H9 (cell line): ENCODE measurements at regions not wholly inside any gene's neighbourhood (a gene's known extent, or its start where the extent isn't known, plus 50 kb on each side); places are given as distances from the start of the nearest gene placed in this dataset.

ENCODE experiments used
- DNase-seq: peaks from one replicate; pipeline ENCODE4 v3.0.0-alpha.2; 2017
- H2AFZ ChIP-seq: one replicate; pipeline ENCODE4 v1.6.1; 2013; ENCODE audit warnings: mild to moderate bottlenecking, low read length, control low read depth, moderate library complexity
- H2AK5ac ChIP-seq: 2 replicates; pipeline ENCODE4 v1.6.1; 2013; ENCODE audit warnings: low read length, control low read depth, mixed read lengths; ENCODE audit not compliant: insufficient read length
- H2BK120ac ChIP-seq: one replicate; pipeline ENCODE4 v1.6.1; 2013; ENCODE audit warnings: low read depth, mild to moderate bottlenecking, low read length, control low read depth, inconsistent platforms; ENCODE audit not compliant: poor library complexity, severe bottlenecking
- H2BK12ac ChIP-seq: 2 replicates; pipeline ENCODE4 v1.6.1; 2013; ENCODE audit warnings: low read length, control low read depth, mixed read lengths, low read depth; ENCODE audit not compliant: insufficient read length
- H2BK15ac ChIP-seq: 2 replicates; pipeline ENCODE4 v1.6.1; 2013; ENCODE audit warnings: low read depth, low read length, control low read depth
- H2BK20ac ChIP-seq: one replicate; pipeline ENCODE4 v1.6.1; 2013; ENCODE audit warnings: low read depth, mild to moderate bottlenecking, low read length, control low read depth, inconsistent platforms; ENCODE audit not compliant: poor library complexity, severe bottlenecking
- H2BK5ac ChIP-seq: 2 replicates; pipeline ENCODE4 v1.6.1; 2013; ENCODE audit warnings: low read length, control low read depth, mixed read lengths; ENCODE audit not compliant: insufficient read length
- H3K14ac ChIP-seq: 2 replicates; pipeline ENCODE4 v1.6.1; 2013; ENCODE audit warnings: low read length, control low read depth; ENCODE audit not compliant: insufficient read depth
- H3K18ac ChIP-seq: 2 replicates; pipeline ENCODE4 v1.6.1; 2013; ENCODE audit warnings: low read depth, mild to moderate bottlenecking, mixed read lengths, low read length, control low read depth; ENCODE audit not compliant: insufficient read length
- H3K23ac ChIP-seq: 2 replicates; pipeline ENCODE4 v1.6.1; 2013; ENCODE audit warnings: low read length, control low read depth, mixed read lengths, low read depth; ENCODE audit not compliant: insufficient read length
- H3K23me2 ChIP-seq: 2 replicates; pipeline ENCODE4 v1.6.1; 2013; ENCODE audit warnings: low read depth, mild to moderate bottlenecking, mixed read lengths, low read length, control low read depth; ENCODE audit not compliant: insufficient read length, poor library complexity, severe bottlenecking
- H3K27ac ChIP-seq: 2 replicates; pipeline ENCODE4 v1.5.1; 2013; ENCODE audit warnings: low read length, control low read depth, mixed read lengths, low read depth; ENCODE audit not compliant: insufficient read length
- H3K27me3 ChIP-seq: 2 replicates; pipeline ENCODE4 v1.6.1; 2013; ENCODE audit warnings: low read length, control low read depth, inconsistent platforms; ENCODE audit not compliant: insufficient read depth
- H3K4ac ChIP-seq: 2 replicates; pipeline ENCODE4 v1.6.1; 2013; ENCODE audit warnings: low read depth, mild to moderate bottlenecking, control low read depth, inconsistent platforms, low read length, moderate library complexity
- H3K4me1 ChIP-seq: 2 replicates; pipeline ENCODE4 v1.6.1; 2013; ENCODE audit warnings: low read length, control low read depth, inconsistent platforms; ENCODE audit not compliant: insufficient read depth
- H3K4me2 ChIP-seq: 2 replicates; pipeline ENCODE4 v1.6.1; 2013; ENCODE audit warnings: low read length, control low read depth, mixed read lengths; ENCODE audit not compliant: insufficient read length, insufficient read depth
- H3K56ac ChIP-seq: 2 replicates; pipeline ENCODE4 v1.6.1; 2013; ENCODE audit warnings: low read depth, mild to moderate bottlenecking, mixed read lengths, low read length, control low read depth; ENCODE audit not compliant: insufficient read length
- H3K79me1 ChIP-seq: 2 replicates; pipeline ENCODE4 v1.6.1; 2013; ENCODE audit warnings: low read depth, mild to moderate bottlenecking, moderate library complexity, low read length, control low read depth, inconsistent platforms; ENCODE audit not compliant: insufficient read depth, poor library complexity, severe bottlenecking
- H3K79me2 ChIP-seq: 2 replicates; pipeline ENCODE4 v1.6.1; 2013; ENCODE audit warnings: low read length, control low read depth, inconsistent platforms; ENCODE audit not compliant: insufficient read depth
- H3K9ac ChIP-seq: 2 replicates; pipeline ENCODE4 v1.6.1; 2013; ENCODE audit warnings: low read length, control low read depth, mixed read lengths; ENCODE audit not compliant: insufficient read length; ENCODE audit errors: extremely low read depth
- H3K9me3 ChIP-seq: one replicate; pipeline ENCODE4 v1.6.1; 2013; ENCODE audit warnings: low read depth, low read length, inconsistent platforms; ENCODE audit not compliant: control insufficient read depth
- H3T11ph ChIP-seq: one replicate; pipeline ENCODE4 v1.6.1; 2013; ENCODE audit warnings: mild to moderate bottlenecking, low read length, control low read depth, inconsistent platforms
- H4K20me1 ChIP-seq: one replicate; pipeline ENCODE4 v1.6.1; 2013; ENCODE audit not compliant: control insufficient read depth, insufficient read length, insufficient read depth
- H4K5ac ChIP-seq: 2 replicates; pipeline ENCODE4 v1.6.1; 2013; ENCODE audit warnings: low read depth, mild to moderate bottlenecking, mixed read lengths, low read length, control low read depth; ENCODE audit not compliant: insufficient read length
- H4K8ac ChIP-seq: replicated peaks from 2 replicates; pipeline ENCODE4 v1.6.1; 2013; ENCODE audit warnings: low read length, control low read depth, mixed read lengths, low read depth; ENCODE audit not compliant: insufficient read length
- H4K91ac ChIP-seq: 2 replicates; pipeline ENCODE4 v1.6.1; 2013; ENCODE audit warnings: low read depth, mild to moderate bottlenecking, moderate library complexity, mixed read lengths, low read length, control low read depth; ENCODE audit not compliant: insufficient read length
- H3K27ac Mint-ChIP-seq, 3 experiments: 2 replicates in 2 of 3; 3 replicates in 1 of 3; pipeline ENCODE4 v1.8.0; 2020 to 2021; ENCODE audit warnings: mixed read lengths in 3 of 3, mild to moderate bottlenecking in 1 of 3, moderate library complexity in 1 of 3
- H3K27me3 Mint-ChIP-seq: 2 replicates; pipeline ENCODE4 v1.8.0; 2021; ENCODE audit warnings: low read depth, mild to moderate bottlenecking, moderate library complexity, mixed read lengths
- H3K36me3 Mint-ChIP-seq, 3 experiments: 2 replicates in 2 of 3; 3 replicates in 1 of 3; pipeline ENCODE4 v1.8.0; 2020 to 2021; ENCODE audit warnings: low read depth in 3 of 3, mixed read lengths in 3 of 3; ENCODE audit not compliant: insufficient read depth in 1 of 3
- H3K4me1 Mint-ChIP-seq, 2 experiments: 2 replicates each; pipeline ENCODE4 v1.8.0; 2020; ENCODE audit warnings: mixed read lengths in 2 of 2
- H3K4me3 Mint-ChIP-seq, 2 experiments: 2 replicates in 1 of 2; 3 replicates in 1 of 2; pipeline ENCODE4 v1.8.0; 2020 to 2021; ENCODE audit warnings: mild to moderate bottlenecking in 2 of 2, mixed read lengths in 2 of 2, moderate library complexity in 1 of 2
- H3K9me3 Mint-ChIP-seq, 2 experiments: 2 replicates in 1 of 2; 3 replicates in 1 of 2; pipeline ENCODE4 v1.8.0; 2020; ENCODE audit warnings: mild to moderate bottlenecking in 2 of 2, mixed read lengths in 2 of 2, moderate library complexity in 1 of 2
- CTCF ChIP-seq: fragments of 200-600 bp; sonication (generic); conservative IDR thresholded peaks from 3 replicates; pipeline ENCODE4 v1.8.0; 2021; ENCODE audit warnings: antibody characterized with exemption, mild to moderate bottlenecking
- WGBS: extraction: QIAGEN DNeasy Blood & Tissue Kit; methylation state at CpG from one replicate; pipeline ENCODE4 v1.1.7; 2013; ENCODE audit warnings: missing lambda C conversion rate, low lambda C conversion rate, mixed read lengths; ENCODE audit not compliant: insufficient read length; ENCODE audit errors: extremely low coverage; 5-methylcytosine and 5-hydroxymethylcytosine counted together

- Histone ChIP-seq H2BK15ac (no peak overlapping the region), H3K18ac (no peak overlapping the region), H2AFZ (no peak overlapping the region), H4K91ac (no peak overlapping the region), H3K23me2 (no peaks in the 10 kb centered on the region), H2AK5ac (no peak overlapping the region), H3K4ac (no peak overlapping the region), H2BK12ac (no peak overlapping the region), H4K5ac (no peak overlapping the region), H3K56ac (no peak overlapping the region), H3K27ac (no peak overlapping the region), H2BK120ac (no peak overlapping the region), H3K27me3 (no peaks in the 10 kb centered on the region), H4K20me1 (no peaks in the 10 kb centered on the region), H3K14ac (no peak overlapping the region), H2BK20ac (no peak overlapping the region), H3K79me1 (no peaks in the 10 kb centered on the region), H2BK5ac (no peak overlapping the region), H3K23ac (no peak overlapping the region), H3K9ac (no peak overlapping the region), H4K8ac (no peak overlapping the region), H3T11ph (no peak overlapping the region), H3K9me3 (no peaks in the 10 kb centered on the region), H3K79me2 (no peaks in the 10 kb centered on the region), H3K4me1 (no peaks in the 10 kb centered on the region), H3K4me2 (no peak overlapping the region)
- Mint-ChIP-seq H3K4me1 (peaks cover 4 to 22% of the 10 kb centered on the region in 2 experiments), H3K27me3 (peaks cover 17% of the 10 kb centered on the region), H3K36me3 (no peaks in the 10 kb centered on the region), H3K27ac (no peak overlapping the region), H3K9me3 (no peaks in the 10 kb centered on the region), H3K4me3 (no peak overlapping the region)
- TF ChIP-seq CTCF = no peak
- no CpG with 5 or more reads among the region's 4 CpGs for WGBS
- no peak for DNase-seq
These were observed 94.8 kb upstream of the SORCS3 start for GRCh38 chr10:104546336-104546735.
